HG03442 (cell line): ENCODE measurements at regions not wholly inside any gene's neighbourhood (a gene's known extent, or its start where the extent isn't known, plus 50 kb on each side); places are given as distances from the start of the nearest gene placed in this dataset.

Source experiments
- ATAC-seq: cut with Tn5 transposase; IDR thresholded peaks from one replicate; pipeline ENCODE4 v1.9.1; 2021; ENCODE audit warnings: mild to moderate bottlenecking, moderate library complexity; ENCODE audit not compliant: unreplicated experiment

GRCh38 chr18:51711298-51711889 is 513.9 kb upstream of the MEX3C start:
- ATAC-seq: peak; percentile 77

DNA sequence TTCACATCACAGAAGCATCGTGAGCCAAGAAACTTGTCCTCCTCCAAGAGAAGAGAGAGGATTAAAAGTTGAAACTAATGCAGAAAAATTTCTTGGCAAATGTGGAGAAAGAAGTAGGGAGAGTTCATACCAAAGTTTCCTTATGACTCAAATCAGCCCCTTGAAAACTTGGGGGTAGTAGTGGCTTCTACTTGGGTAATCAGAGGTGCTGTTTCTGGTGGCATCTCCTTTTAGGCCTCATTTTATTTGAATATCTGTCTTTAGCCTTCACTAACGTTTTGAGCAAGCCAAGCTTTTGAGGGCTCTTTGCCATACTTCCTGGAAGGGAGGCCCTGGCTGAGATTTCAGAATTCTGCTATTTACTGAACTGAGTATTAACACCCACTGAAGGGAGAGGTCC is 515.3 kb upstream of the MEX3C start:
- ATAC-seq: no peak

GRCh38 chr18:51716277-51716676 is 518.8 kb upstream of the MEX3C start:
- peak; percentile 41 for ATAC-seq

- no peak for ATAC-seq
These were observed 523.9 kb upstream of the MEX3C start for GRCh38 chr18:51721388-51721787.

DNA sequence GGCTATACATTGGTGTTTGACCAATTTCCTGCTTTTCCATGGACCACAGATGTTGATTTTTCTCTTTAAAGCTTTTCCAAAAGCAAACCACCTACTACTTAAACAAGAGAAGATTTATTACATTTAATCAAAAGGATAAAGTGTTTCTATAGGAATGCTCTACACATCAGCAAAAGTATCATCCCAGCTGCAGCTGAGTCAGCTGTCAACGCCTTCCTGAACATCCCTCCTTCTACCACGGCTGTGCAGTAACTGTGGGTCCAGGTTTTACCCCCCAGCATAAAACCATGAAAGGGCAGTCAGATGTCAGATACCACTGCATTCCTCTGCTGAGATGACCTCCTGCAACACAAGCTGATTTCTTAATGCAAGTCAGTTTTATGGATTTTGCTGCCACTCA is 524.5 kb upstream of the MEX3C start:
- no peak for ATAC-seq

- no peak for ATAC-seq
These were observed 527.6 kb upstream of the MEX3C start for GRCh38 chr18:51724790-51725721.

DNA sequence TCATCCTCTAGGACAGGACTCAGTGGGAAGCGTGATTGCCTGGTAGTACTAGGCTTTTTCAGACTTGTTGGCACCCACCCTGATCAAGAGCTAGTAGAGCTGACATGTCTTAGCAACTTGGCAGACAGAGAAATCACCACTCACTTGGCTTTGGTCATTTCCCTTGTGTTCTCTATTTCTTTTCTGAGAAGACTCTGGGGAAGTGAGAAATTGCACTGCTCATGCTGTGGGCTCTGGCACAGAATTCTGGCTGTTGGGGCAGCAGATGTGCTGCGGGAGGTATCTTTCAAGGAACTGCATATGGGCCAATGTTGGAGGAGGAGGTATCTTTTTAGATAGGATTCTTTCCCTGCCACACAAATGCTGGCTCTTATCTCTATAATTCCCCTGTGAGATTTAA is 529.1 kb upstream of the MEX3C start:
- peak; percentile 33 for ATAC-seq

GRCh38 chr18:51727780-51728179 is 530.3 kb upstream of the MEX3C start:
- peak; percentile 38 for ATAC-seq

DNA sequence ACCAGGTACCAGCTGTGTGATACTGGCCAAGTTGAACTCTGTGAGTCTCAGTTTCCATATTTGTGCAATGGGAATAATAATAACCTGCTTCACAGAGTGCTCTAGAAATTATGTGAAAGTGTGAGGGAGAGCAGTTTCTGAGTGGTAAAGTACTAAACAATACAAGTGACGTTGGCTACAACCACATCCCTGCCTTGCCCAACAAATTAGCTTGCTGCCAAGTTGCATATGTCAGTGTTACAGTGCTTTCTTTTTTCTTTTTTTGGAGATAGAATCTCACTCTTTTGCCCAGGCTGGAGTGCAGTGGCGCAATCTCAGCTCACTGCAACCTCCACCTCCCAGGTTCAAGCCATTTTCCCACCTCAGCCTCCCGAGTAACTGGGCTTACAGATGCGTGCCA is 533.6 kb upstream of the MEX3C start:
- no peak for ATAC-seq

- ATAC-seq: no peak
These were observed 537.1 kb upstream of the MEX3C start for GRCh38 chr18:51734576-51734975.

- ATAC-seq: peak; percentile 83
These were observed 541.7 kb upstream of the MEX3C start for GRCh38 chr18:51739044-51739666.

DNA sequence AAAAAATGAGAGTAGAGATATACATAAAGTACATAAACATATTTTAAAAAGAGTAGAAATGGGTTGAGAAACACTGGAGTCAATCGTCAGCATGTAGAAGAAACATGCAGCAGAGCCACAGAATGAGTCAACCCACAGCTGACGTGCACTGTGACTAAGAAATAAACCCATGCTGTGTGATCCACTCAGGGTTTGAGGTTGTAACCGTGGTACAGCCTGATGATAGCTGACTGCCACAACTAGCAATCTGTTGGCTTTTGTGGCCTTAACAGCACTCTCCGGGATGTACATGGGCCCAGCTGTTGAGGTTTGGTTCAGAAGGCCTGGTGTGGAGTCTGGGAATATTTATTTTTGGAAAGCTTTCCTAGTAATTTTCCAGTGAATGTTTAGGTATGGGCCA is 554.4 kb upstream of the MEX3C start:
- ATAC-seq: no peak

GRCh38 chr18:51753365-51754057 is 556.0 kb upstream of the MEX3C start:
- no peak for ATAC-seq

DNA sequence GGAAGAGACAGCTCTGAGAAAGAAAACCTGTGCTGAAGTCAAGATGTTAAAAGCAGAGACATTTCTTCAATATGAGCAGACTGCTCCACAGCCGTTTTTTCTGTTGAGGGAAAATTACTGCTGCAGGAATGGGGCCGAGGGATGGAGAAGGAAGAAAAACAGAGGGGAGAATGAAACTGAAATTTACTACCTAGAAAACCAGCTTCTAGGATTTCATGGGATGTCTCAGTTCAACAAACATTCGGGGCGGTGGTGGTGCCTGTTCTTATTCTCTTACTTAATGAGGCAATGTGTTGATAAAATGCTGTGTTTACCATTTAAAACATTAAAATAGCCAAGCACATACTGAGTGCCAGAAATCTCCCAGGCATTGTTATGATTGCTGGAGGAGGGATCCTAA is 557.1 kb upstream of the MEX3C start:
- ATAC-seq: no peak

GRCh38 chr18:51757255-51757924 is 559.9 kb upstream of the MEX3C start:
- ATAC-seq: no peak

DNA sequence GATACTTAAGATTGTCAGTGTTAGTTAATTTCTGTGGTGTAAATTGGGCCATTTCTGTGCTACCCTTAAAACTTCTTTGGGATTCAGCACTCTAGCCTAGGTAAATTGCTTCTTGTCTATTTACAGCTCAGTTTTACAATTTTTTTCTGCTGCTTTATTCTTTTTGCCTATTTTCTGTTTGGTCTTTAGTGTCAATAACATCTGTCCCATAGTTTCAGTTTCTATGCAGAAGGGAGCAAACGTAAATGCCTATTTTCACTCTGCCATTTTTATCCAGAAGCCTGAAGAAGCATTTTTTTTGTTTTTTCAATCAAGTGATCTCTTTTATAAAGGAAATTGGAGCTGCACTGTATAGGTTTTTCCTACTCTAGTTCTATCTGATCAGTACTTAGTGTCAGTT is 564.9 kb upstream of the MEX3C start:
- ATAC-seq: no peak

- ATAC-seq: peak; percentile 60
These were observed 568.3 kb upstream of the MEX3C start for GRCh38 chr18:51765606-51766360.

DNA sequence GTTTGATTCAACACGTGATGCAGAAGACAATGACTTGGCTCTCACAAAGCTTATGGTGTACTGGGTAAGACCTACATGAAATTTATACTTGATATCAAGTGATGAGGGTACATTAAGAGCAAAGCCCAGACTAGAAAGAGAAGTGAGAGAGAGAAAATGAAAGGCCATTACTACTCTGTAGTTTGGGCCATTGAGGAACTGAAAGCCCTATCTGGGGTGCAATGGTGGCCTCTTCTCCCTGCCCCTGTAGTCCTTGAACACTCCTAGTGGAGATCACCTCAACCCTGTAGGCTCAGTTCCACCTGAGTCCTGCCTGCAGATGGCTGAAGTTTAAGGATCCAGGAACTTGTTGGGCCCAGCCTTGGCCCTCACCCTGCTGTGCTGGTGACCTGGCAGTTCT is 569.8 kb upstream of the MEX3C start:
- peak; percentile 71 for ATAC-seq

GRCh38 chr18:51778115-51778514 is 561.9 kb upstream of the DCC start:
- ATAC-seq: no peak

DNA sequence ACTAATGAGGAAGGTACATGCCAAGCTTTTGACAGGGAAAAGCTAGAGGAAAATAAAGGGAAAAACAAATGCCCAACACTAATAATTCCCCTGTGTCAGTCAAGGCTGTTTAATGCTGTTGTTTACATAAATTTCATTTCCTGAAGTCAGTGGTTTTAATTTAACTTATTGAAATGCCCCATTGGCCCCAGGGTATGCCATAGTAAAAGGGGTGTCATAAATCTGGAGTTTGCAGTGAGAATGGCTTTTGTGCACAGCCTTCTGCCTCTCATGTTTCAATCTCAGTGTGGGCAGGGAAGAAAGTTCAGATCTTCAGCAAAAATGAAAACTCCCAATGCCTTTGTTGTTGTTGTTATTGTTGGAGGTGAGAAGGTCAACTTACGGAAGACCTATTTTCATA is 550.1 kb upstream of the DCC start:
- no peak for ATAC-seq
